HG03439 (cell line): ENCODE measurements at regions not wholly inside any gene's neighbourhood (a gene's known extent, or its start where the extent isn't known, plus 50 kb on each side); places are given as distances from the start of the nearest gene placed in this dataset.

Source experiments
- ATAC-seq: cut with Tn5 transposase; IDR thresholded peaks from one replicate; pipeline ENCODE4 v1.9.1; 2021; ENCODE audit warnings: mild to moderate bottlenecking, moderate library complexity; ENCODE audit not compliant: unreplicated experiment

- ATAC-seq, result peak; percentile 62
These were observed 445.7 kb upstream of the TRIB2 start for GRCh38 chr2:12270876-12271588.

DNA sequence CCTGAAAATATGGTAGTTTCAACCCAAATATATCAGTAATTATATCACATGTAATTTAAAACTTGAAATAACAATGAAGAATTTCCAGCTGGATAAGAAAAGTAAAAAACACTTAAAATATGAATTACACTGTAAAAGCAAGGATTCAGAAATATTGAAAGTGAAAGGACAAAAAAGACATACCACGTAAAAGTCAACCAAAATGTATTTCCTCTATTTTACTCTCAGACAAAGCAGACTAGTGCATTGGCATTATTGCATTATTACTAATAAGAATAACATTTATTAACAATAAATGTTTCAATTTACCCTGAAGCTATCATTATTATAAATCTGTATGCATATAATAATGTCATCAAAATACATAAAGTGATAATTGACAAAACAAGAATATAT is 445.1 kb upstream of the TRIB2 start:
- ATAC-seq, result no peak

- ATAC-seq, result no peak
These were observed 443.6 kb upstream of the TRIB2 start for GRCh38 chr2:12273111-12273510.

- no peak for ATAC-seq
These were observed 442.1 kb upstream of the TRIB2 start for GRCh38 chr2:12274591-12274990.

DNA sequence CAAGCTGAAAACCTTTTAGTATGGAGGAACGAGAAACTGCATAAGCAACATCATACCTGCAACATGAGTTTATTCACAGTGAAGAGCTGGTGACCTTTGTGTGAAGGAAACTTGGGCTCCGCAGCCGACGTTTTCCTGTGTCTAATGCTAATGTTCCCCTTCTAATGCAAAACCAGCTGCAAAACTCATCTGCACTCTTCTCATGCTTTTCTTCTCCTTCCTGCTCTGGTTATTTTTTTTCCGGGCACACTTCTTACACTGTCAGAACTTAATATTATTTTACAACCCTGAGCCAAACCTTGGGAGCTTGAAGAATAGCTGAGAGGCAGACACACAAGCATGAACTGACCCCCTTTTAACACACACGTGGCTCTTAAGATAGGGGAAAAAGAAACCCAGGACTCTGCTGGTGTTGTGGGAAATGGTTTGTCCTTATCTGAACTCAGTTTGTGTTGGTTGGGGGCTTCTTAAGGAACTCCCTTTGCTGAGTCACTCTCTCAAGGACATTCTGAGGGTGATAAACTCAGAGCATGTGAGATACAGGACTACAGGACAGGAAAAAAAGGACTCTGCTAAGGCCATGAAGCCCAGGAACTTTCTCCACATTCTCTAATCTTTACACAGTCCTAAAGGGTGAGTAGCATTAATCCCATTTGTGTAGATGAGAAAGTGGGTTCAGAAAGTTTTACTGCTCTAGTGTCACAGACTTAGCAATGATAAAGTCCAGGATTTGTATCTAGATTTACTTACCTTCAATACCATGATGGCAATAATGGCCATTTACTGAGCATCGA is 439.3 kb upstream of the TRIB2 start:
- ATAC-seq, result no peak

DNA sequence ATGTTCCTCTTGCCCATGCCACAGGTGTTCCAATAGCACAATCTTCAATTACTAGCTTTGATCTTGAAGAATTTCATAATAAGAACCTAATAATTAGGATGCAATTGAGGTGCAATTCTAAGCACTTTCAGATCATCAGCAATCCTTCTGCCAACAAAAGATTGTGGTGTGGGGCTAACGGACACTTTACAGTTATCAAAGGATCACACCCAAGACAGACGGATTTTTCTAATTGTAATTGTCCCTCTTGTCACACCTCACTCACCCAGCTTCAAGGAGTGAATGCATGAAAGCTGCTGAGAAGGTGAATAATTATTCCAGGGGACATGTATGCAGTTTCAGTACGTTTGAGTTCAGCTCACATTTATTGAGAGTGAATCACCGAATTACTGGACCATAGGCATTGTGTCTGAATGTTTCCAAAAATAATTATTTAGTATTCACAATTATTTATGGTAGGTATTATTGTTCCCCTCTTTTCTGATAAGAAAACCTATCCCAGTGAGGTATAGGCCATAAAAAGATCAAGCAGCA is 438.5 kb upstream of the TRIB2 start:
- no peak for ATAC-seq

GRCh38 chr2:12282780-12283695 is 433.7 kb upstream of the TRIB2 start:
- ATAC-seq, result peak; percentile 80

DNA sequence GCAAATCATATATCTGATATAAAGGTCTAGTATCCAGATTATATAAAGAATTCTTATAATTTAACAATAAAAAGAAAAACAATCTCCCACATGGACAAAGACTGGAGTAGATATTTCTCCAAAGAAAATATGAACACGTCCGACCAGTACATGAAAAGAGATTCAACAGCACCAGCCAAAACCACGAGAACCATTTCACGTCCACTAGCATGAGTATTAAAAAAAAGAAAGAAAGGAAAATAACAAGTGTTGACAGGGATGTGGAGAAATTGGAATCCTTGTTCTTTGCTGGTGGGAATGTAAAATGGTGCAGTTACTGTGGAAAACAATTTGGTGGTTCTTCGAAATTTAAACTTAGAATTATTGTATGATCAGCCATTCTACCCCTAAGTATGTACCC is 432.7 kb upstream of the TRIB2 start:
- no peak for ATAC-seq

DNA sequence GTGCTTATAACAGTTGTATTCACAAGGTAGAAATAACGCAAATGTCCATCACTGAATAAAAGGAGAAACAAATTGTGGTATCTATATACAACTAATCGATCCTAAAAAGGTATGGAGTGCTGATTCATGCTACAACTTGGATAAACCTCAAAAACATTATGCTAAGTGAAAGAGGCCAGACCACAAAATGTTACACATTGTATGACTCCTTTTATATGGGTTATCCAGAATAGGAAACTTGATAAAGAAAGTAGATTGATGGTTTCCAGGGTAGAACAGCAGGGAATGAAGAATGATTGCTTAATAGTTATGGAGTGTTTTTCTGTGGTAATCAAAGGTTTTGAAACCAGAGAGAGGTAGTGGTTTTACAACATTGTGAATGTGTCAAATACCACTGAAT is 432.2 kb upstream of the TRIB2 start:
- no peak for ATAC-seq

DNA sequence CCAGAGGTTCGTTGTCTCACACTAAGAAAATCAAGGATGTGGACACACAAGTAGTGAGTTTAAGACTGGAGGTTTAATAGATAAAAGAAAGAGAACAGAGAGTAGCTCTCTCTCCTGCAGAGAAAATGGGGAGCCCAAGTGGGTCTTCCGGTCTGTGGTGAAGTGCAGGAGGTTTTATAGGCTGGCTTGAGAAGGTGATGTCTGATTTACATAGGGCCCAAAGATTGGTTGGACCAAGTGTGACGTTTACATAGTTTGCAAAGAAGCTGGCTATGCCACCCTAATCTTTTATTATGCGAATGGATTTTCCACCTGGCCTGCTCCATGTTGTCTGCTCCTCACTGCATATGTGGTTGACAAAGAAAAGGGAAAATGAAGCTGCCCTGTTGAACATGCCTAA is 430.4 kb upstream of the TRIB2 start:
- ATAC-seq, result no peak

DNA sequence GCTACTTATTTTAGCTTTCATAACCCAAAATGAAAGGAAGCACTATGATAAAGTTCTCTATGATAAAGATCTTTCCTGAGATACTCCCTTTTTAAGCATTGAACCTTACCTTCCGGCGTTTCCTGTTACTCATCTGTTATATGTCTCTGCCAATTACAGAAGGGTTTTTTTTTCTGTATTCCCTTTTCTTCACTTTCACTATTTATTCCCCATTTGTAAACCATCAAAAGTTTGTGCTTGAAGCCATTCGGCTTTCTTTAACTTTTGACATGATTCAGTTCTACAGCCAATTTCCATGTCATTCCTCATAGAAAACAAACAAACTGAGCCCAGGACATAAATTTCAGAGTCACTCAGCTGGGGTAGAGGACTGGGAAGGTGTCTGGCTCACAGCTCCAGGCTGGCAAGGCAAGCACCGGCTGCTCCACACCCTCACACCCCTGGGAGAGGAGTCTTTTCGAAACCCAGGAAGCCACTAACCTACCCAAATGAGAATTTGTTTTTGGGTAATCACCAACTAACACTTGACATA is 429.4 kb upstream of the TRIB2 start:
- ATAC-seq, result no peak

DNA sequence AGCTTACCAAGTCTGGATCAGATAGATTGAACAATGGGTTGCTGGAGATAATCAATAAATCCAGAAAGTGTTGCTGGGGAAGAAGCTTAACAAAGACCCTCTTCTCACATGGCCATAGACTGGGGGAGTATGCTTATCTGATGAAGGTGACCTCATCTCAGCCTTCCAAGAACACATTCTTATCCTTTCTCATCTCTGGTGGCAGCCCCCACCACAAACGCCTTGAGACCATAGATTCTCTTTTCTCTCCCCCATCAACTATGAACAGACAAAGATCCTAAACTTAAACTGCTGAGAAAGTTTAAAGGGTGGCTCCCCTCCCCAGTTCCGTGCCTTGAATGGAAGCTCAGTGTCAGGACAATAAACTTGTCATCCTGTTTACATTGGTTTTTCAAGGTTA is 428.7 kb upstream of the TRIB2 start:
- no peak for ATAC-seq

- ATAC-seq, result no peak
These were observed 427.5 kb upstream of the TRIB2 start for GRCh38 chr2:12289120-12289802.

- ATAC-seq, result no peak
These were observed 425.4 kb upstream of the TRIB2 start for GRCh38 chr2:12291303-12291702.

- ATAC-seq, result peak; percentile 99
These were observed 422.9 kb upstream of the TRIB2 start for GRCh38 chr2:12293874-12294273.

DNA sequence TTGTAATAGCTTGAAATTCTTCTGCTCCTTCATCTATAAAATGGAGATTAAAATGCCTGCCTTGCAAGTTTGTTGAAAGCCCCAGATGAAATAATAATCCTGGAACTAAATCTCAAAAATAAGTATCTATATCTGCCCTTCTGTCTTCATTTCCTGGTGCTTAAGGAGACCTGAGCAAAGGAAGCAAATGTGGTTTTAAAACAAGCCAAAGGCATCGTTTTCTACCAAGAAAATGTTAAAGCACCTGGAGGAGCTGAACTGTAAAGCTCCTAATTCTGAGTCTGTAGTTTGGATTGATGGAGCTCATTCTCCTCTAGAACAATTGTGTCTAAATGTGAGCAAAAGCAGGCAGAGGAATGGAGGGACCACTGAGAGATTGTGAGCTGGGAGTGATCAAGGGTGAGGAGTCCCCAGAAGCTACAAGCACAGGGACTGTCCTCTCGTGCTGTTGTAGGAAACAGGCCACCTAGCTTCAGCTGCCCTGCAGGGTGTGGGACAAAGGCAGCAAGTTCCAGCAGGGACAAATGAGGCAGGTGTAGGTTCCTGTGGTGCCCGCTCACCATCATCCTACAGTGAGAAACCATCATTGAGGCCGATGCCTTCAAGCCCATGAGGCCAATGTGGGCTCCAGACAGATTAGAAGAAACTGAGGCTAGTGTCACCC is 420.7 kb upstream of the TRIB2 start:
- no peak for ATAC-seq

- no peak for ATAC-seq
These were observed 419.8 kb upstream of the TRIB2 start for GRCh38 chr2:12296915-12297314.

- no peak for ATAC-seq
These were observed 418.4 kb upstream of the TRIB2 start for GRCh38 chr2:12298352-12298751.

DNA sequence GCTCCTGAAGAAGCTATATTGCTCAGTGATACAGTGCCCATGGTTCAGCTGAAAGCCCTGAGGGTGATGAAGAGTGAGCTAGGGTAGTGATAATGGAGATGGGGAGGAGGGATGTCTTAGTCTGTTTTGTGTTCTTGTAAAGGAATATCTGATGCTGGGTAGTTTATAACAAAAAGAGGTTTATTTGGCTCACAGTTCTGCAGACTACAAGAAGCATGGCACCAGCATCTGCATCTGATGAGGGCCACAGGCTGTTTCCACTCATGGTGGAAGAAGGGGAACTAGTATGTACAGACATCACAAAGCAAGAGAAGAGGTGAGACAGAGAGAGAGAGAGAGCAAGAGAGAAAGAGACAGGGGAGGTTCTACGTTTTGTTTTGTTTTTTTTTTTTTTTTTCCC is 417.3 kb upstream of the TRIB2 start:
- no peak for ATAC-seq
